CD4-positive, alpha-beta T cell treated with Interleukin-1 beta for 1 hour (primary cell): ENCODE measurements at regions not wholly inside any gene's neighbourhood (a gene's known extent, or its start where the extent isn't known, plus 50 kb on each side); places are given as distances from the start of the nearest gene placed in this dataset.

Experiments
- DNase-seq, 2 donors: peaks; one replicate each; pipeline ENCODE4 v3.0.0-alpha.2; 2020 to 2022

DNA sequence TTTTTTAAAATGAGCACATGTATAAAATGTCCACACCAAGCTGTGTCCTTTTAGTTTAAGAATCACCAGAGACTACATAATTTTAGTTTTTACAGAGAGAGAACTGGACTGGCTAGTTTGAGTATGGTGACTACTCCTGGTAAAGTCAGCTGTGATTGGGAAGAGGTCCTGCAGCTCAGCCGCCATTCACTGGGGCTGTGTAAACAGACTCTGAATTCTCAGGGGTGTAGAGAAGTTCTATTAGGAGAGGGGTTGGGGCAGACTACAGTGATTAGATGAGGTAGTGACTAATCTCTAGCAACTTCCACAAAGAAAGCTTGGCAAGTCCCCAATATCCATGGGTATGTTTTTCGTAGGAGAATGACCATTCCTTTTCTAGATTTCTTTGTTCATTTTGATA is 341.2 kb upstream of the MAP3K7 start:
- DNase-seq = no peak

DNA sequence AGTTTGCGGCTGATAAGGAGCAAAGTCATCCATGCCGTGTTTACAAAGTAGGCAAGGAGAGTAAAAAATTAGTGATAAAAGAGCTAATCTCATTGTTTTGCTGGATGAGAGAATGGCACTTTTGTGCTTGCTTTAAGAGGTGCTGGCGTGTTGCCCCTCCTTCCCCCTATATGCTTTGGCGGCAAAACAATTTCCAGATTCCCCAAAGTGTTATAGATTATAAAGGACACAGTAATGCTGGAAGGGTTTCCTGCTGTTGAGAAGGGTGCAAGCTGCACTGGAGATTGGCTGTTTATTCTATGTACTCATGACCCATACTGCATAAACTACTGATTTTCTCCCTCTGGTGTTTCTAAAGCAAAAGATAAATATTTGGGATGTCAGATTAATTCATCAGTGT is 338.9 kb upstream of the MAP3K7 start:
- DNase-seq = no peak

DNA sequence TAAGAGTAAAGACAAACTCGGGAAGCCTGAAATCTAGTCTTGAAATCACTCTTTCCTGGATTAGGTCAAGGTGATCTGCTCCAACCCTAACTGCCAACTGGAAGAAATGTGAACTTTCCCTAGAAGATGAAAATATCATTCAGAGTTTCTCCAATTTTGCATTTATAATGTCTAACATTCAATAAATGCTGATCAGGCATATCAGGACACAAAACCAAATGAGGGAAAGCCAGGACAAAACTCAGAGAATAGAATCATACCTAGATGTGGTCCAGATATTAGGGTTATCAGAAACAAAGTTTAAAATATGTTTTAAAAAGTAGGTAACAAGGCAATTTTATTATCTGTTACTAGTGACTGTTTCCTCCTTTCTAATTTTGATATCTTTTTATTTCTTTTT is 335.5 kb upstream of the MAP3K7 start:
- DNase-seq = no peak

DNA sequence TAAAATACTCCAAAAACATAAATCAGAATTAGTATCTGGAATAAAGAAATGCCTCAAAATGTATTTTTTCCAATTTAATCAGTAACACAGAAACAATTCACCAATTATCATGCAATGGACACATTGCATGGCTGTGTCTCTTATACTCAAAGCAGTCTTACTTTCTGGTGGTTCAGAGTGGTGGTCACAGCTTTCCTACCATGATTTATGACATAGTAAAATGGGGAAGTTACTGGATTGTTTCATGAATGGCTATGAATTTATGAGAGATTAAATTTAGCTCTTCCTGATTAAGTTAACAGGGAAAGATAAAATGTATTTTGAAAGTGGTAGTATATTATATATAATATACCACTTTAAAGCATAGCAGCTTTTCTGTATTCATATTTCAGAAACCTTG is 331.5 kb upstream of the MAP3K7 start:
- no peak for DNase-seq

DNA sequence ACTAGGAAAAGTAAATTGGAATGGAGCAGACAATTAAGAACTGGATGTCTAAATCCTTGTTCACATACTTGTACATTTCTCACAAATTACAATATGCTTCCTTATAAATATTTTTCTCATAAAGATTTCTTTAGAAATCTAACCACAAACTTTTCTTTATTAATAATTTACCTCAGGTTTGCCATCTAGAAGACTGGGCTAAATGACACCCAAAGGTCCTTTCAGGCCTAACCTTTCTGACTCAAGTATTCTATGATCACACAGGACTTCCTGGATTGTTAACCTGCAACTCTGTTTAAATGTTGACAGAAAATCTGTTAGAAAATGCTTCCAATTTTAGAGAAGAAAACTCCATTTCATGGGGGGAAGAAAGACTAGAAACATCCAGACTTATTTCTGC is 330.5 kb upstream of the MAP3K7 start:
- DNase-seq = no peak

DNA sequence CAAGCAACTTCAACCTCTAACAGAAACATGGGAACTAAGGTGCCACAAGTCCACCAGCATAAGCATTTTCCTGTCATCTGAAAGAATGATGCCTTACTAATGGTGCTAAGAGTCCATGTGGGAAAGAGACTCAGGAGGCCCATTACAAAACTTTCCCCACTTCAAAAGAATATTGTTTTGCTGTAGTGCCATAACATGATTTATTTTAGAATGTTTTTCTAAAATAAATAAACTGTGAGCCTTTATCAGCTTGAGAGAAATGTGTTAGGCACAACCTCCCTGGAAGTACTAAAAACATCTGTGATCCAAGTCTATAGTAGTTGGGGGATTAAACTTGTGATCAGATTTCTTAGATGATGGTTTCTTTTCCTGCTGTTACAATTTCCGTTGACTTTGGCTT is 330.1 kb upstream of the MAP3K7 start:
- DNase-seq = no peak

DNA sequence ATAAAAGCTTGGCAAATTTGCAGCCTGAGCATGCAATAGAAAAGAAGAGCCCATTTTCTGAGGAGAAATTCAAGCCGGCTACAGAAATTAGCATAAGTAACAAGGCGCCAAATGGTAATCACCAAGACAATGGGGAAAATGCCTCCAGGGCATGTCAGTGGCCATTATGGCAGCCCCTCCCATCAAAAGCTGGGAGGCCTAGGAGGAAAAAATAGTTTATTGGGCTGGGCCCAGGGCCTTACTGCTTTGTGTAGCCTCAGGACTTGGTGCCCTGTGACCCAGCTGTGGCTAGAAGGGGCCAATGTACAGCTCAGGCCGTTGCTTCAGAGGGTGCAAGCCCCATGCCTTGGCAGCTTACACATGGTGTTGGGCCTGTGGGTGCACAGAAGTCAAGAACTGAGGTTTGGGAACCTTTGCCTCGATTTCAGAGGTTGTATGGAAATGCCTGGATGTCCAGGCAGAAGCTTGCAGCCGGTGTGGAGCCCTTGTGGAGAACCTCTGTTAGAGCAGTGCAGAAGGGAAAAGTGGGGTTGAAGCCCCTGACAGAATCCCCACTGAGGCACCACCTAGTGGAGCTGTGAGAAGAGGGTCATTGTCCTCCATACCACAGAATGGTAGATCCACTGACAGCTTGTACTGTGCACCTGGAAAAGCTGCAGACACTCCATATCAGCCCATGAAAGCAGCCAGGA is 328.5 kb upstream of the MAP3K7 start:
- no peak for DNase-seq

DNA sequence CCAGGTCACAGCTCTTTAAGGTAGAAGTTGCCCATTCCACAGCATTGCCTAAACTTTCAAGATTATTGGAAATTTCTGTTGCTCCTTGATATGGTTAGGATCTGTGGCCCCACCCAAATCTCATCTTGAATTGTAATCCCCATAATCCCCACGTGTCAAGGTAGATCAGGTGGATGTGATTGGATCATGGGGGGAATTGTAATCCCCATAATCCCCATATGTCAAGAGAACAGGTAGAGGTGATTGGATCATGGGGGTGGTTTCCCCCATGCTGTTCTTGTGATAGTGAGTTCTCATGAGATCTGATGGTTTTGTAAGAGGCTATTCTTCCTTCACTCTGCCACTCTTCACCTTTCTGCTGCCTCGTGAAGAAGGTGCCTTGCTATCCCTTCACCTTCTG is 327.4 kb upstream of the MAP3K7 start:
- no peak for DNase-seq

DNA sequence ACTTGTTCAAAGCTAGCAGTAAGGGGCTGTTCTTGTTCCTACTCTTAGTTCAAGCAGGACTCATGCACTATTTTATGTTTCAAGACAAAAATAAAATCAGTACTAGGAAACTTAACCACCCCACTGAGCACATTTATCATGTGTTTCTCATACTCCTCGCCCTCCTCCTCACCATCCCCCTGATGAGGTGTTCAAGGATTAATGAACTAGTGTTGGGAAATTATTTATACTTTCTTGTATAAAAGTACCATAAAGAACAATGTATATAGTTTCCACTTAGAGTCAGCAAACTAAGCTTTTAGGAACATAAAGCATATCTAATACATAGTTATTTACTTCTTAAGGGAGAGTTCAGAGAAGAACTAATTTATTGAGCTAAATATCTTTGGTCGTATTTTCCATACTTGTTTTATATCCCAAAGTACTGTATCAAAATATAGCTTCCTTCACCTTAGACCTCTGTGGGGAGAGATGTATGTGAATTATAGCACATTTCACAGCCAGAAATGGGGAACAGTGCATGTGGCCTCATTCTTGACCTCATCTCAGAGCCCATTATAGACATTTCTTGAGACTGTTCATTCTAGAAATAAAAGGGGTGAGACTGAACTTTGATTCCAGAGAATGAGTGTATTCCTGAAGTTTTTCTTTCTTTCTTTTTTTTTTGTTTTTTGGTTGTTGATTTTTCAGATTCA is 326.5 kb upstream of the MAP3K7 start:
- no peak for DNase-seq

DNA sequence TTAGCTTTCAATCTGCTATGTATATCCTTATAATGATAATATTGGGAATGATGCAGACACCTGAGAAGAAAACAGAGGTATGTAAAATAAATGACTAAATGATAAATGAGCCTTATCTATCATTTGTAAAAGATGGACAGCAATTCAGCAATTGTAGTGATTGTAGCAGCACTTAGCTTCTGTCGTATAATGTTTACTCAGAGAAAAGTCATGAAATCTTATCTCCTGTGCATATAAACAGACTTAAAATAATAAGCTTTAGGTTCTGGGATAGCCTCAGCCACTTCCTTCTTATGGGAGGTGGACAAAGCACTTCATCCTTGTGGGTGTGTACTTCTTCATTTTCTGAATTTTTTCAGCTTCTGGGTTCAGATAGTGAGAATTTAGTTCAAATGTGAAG is 324.8 kb upstream of the MAP3K7 start:
- no peak for DNase-seq

DNA sequence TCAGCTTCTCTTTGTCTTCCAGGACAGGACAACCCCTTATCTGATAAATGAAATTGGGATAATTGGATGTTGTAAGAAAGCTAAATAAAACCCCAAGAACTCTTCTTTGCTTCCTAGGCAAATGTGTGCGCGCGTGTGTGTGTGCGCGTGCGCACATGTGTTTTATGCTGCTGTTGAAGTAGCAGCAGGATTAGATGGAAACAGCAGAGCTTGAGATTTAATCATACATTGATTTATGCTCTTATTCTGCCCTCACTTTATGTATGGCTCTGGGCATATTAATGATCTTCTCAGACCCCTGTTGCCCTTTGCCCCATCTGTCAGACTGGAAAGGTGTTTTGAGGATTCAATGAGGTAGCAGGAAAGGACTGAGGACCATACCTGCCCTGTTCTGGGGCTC is 324.0 kb upstream of the MAP3K7 start:
- no peak for DNase-seq

DNA sequence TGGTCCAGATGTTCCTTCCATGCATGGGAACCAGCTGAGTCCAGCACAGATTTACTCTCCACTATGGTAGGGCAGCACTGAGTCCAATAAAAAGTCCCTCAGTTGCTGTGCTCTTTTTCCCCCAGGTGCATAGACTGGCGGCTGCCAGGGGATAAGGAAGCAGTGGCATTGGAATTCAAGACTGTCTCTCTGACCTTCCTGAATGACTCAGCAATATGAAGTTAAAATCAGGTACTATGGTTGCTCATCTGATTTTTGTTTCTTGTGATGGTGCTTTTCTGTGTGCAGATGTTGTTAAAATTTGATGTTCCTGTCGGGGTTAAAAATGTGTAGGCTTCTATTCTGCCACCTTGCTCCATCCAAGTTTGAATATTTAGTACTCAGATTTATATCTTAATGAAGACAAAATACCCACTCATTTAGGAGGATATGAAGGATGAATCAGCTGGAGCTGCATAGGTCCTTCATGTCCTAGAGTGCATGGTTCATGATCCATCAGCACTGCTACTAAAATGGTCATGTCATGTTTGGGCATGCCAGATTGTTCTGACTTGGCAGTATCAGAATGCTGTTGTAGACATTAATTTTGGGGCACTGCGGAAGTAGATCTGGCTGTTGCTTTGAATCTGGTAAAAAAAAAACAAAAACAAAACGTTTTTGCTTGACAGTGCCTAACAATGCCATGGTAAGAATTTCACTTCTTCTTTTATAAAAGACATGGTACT is 321.2 kb upstream of the MAP3K7 start:
- DNase-seq = no peak

DNA sequence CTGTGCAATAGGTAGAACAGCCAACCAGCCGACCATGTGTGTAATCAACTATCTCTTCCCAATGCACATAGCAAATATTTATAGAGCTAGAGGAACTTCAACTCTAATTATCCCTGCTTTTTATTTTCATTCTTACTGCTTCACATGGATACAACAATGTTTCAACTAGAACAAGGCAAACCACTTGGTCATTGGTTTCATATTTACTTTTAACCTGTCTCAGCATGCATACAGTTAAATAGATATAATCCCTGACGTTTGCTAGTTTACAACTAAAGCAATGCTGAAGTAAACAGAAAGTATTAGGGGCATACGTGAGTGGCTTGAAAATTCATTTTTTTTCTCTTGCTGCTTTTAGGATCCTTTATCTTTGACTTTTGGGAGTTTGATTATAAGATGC is 318.5 kb upstream of the MAP3K7 start:
- DNase-seq = no peak

DNA sequence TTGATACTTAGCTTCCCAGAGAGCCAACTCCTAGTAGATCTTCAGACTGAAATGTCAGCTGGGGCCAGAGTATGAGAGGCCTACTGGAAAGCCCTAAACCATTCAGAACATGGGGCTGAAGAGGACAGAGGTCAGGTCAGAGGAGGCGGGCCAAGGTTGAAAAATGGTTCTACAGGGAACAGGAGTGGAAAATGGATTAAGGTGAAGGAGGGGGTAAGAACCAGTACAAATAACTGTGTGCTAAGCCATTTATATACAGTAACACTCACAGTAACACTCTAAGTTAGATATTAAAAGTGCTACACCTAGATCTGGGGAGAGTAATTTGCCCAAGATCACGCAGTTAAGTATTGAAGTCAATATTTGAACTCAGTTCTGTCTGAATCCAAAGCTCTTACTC is 313.2 kb upstream of the MAP3K7 start:
- DNase-seq = no peak

DNA sequence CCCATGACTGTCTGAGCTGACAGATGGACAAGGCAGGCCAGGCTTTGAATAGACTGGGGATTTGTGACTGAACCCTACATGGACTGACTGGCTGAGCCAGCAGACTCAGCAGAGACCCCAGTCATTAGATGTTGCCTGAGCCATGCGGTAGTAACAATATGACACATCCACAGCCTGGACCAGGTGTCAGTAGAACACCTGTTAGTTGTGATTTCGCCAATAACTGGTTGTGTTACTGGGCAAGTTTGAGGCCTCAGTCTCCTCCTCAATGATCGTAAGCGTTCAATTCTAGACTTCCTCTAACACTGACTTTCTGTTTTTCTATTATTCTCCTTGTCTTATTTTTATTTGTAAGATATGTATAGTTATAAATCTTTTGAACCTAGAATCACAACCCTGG is 311.9 kb upstream of the MAP3K7 start:
- no peak for DNase-seq

DNA sequence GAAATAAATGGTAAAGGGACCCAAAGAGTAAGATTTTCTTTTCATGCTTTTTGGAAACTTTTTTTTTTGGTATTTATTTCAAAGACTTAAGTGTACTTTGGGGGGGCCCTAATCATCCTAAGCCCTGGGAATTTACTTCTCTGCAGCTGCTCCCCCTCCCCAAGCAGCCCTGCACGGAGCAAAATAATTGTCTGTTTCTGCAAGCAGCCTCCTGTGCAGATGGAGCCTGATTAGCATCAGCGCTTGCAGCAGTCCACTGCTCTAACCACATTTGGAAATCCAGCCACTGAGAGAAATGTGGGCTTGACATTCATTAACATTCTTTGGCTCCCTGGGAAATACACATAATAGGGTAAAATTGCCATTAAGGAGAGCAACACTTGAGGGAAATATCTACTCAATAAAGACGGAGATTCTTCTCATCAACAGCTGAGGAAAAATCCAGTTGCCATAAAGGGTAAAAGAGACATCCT is 309.2 kb upstream of the MAP3K7 start:
- no peak for DNase-seq

DNA sequence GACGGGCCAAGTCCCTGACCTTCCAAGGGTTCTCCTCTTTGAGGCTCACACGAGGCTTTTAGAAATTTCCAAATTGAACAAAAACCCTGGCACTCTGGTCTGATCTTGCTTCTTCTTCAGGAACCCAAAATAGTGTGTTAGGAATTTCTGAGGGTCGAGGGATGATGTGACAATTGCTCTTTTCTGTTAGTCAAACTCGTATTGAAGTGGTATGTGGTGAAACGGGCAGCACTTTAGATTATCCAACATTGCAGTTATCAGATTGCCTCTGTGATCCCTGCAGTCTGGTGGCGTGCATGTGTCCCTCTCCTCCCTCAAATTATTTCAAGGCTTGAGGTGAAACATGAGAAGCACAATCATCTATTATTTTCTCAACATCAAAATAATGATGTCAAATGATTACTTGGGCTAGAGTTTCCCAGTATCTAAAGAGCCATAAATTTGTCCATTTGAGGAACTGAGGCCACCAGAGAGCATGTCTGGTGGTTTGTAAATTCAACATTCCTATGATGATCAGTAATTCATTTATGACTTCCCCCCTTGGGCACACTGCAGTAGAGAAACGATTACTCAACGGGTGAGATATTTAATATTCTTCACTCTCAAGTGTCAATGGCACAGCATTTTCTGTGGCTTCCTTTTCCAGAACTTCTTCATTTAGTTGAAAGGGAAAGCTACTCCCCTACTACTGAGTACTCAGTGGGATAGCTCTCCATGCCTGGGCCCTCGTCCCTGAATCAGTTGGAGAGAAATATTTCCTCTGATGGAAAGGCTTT is 308.6 kb upstream of the MAP3K7 start:
- no peak for DNase-seq

DNA sequence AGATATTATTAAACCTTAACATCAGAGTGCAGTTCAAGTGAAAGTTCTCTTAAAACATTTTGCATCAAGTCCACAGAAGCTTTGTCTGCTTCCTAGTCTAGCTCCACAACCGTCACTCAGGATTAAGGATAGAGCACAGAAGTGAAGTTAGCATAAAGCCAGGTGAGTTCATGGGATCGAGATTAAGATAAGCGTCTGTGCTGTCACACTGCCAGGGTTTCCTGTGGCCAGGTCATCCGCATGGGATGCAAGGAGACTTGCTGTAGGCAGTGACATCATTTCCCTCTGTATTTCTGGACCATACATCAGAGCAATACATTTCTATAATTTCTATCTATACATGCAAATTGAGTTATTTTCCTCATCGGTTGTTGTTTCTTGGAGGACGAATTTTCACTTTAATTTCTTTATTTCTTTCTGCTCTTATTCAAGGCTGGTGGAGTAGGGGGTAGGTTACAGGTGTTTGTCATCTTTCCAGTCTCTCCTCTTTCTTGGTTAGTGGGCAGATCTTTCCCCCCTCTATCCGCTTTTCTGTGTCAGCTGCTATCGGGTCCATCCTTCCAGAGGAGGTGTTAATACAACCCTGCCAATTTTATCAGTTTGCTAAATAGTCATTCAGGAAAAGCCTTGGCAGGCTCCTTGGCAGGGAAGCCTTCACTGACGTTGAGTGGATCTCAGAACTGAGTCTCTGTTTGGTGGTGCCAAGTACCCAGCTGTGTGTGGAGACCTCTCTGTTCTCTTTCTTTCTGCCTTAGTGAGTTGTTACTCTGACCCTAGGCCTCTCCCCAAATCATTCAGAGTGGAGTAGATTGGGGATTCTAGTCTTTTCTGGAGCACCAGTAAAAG is 307.6 kb upstream of the MAP3K7 start:
- DNase-seq = no peak

DNA sequence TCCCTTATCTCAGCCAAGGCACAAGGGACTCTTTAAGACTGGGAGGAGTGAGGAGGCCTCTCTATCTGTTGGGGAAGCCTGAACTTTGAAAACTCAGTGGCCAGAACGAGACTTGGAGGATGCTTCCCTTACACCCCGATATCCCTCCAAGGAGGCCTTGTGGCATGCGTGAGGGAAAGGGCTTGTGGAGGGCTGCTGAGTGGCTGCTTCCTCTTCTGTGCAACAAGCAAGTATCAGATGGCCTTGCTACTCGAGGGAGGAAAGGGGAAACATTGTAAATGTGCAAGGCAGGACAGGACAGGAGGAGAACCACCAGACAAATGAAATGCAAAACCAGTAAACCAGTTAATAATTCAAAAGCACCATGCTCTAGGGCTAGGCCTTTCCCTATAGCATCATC is 306.5 kb upstream of the MAP3K7 start:
- DNase-seq = no peak

DNA sequence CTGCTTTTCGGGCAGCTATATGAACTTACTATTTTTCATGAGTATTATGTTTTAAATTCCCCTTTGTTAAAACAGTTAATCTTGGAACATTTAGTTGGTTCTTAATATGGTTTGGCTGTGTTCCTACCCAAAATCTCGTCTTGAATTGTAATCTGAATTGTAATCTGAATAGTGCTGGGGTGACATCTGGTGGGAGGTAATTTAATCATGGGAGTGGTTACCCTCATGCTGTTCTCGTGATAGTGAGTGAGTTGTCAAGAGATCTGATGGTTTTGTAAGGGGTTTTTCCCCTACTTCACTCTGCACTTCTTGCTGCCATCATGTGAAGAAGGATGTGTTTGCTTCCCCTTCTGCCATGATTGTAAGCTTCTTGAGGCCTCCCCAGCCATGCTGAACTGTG is 305.4 kb upstream of the MAP3K7 start:
- no peak for DNase-seq

DNA sequence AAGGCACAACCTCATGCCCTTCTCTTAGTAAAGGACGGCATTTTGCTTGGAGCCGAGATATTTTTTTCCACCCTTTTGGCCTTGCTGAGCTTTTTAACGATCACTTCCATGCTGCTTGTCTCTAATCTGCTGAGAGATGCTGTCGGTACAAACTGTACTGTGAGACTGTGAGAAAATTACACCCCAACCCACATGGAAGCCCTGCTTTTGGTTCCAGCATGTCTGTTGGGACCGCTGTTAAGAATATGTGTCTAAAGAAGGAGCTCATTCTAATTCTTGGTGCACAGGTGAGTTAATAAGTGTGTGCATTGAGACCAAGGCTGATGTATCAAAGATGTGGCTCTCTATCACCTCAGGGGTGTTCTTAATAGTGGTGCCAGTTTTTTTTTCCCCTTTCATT is 304.5 kb upstream of the MAP3K7 start:
- no peak for DNase-seq

DNA sequence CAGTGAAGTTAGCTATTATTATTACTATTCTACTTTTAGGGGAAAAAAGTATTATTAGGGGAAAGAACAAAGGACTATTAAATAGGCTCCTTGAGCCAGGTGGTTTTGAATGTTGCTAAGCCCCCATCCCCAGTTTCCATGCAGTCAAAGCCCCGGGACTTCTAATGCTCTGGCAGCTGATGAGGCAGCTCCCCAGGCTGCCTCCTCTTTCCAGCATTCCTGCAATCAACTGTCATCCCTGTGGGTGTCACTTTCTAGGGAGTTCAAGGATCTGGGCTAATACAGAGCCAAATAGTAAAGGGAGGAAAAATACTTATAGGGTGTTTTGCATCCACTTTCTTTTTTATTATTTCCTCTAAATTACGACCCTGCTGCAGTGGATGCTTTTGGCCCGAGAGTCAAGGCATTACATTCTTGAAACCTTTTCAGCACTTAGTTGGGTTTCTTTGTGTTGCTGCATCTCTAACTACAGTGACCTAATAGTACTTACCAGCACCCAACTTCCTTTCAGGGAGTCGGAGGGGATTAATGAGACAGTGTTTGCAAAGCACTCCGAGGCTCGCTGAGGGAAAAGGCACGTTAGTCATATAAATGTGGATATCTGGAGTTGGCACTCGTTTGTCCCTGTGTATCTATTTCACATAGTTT is 303.9 kb upstream of the MAP3K7 start:
- no peak for DNase-seq
